AG09309 (cell line): ENCODE measurements at regions not wholly inside any gene's neighbourhood (a gene's known extent, or its start where the extent isn't known, plus 50 kb on each side); places are given as distances from the start of the nearest gene placed in this dataset.
"Not testable (repeated sequence)": the region's sequence is repeated elsewhere in the genome, so short reads cannot be mapped to it uniquely, and the experiment has no call there.

Experiments used
- DNase-seq: peaks from one replicate; pipeline ENCODE4 v3.0.0-alpha.2; 2010; ENCODE audit warnings: low read depth
- H3K4me3 ChIP-seq: 2 replicates; pipeline ENCODE4 v1.5.1; 2011; ENCODE audit warnings: mild to moderate bottlenecking, low read depth, low read length, moderate library complexity; ENCODE audit not compliant: control insufficient read depth
- CTCF ChIP-seq: IDR thresholded peaks from 2 replicates; pipeline ENCODE4 v1.5.1; 2011; ENCODE audit warnings: mild to moderate bottlenecking, low read depth, low read length, inconsistent platforms; ENCODE audit not compliant: insufficient read depth, control insufficient read depth; ENCODE audit errors: missing control alignments

- no peak overlapping the region for H3K4me3 ChIP-seq
- no peak for TF ChIP-seq CTCF
- DNase-seq, result no peak
Measured at GRCh38 chr12:22803725-22804124, 178.8 kb downstream of the ETNK1 start.

GRCh38 chr12:22808860-22809259 is 183.9 kb downstream of the ETNK1 start:
- no peak overlapping the region for H3K4me3 ChIP-seq
- no peak for TF ChIP-seq CTCF
- DNase-seq, result no peak

- no peak overlapping the region for H3K4me3 ChIP-seq
- no peak for DNase-seq
- no peak for TF ChIP-seq CTCF
Measured at GRCh38 chr12:22810036-22810435, 185.1 kb downstream of the ETNK1 start.

- no peak for TF ChIP-seq CTCF
- DNase-seq, result no peak
- no peak overlapping the region for H3K4me3 ChIP-seq
Measured at GRCh38 chr12:22812531-22812930, 187.6 kb downstream of the ETNK1 start.

- no peak for DNase-seq
- no peak overlapping the region for H3K4me3 ChIP-seq
- TF ChIP-seq CTCF, result no peak
Measured at GRCh38 chr12:22821985-22822384, 197.0 kb downstream of the ETNK1 start.

GRCh38 chr12:22826026-22826425 is 201.1 kb downstream of the ETNK1 start:
- DNase-seq, result no peak
- TF ChIP-seq CTCF, result no peak
- no peak overlapping the region for H3K4me3 ChIP-seq

GRCh38 chr12:22826446-22826981 is 201.5 kb downstream of the ETNK1 start:
- not testable (repeated sequence) for H3K4me3 ChIP-seq, DNase-seq
